OCI-M1 (cell line): ENCODE measurements at regions not wholly inside any gene's neighbourhood (a gene's known extent, or its start where the extent isn't known, plus 50 kb on each side); places are given as distances from the start of the nearest gene placed in this dataset.

Source experiments
- DNase-seq: peaks from one replicate; lab custom pipeline; 2025; lab: John Stamatoyannopoulos, UW

GRCh38 chr1:72830606-72831390, 548.5 kb upstream of the NEGR1 start:
- no peak for DNase-seq

DNA sequence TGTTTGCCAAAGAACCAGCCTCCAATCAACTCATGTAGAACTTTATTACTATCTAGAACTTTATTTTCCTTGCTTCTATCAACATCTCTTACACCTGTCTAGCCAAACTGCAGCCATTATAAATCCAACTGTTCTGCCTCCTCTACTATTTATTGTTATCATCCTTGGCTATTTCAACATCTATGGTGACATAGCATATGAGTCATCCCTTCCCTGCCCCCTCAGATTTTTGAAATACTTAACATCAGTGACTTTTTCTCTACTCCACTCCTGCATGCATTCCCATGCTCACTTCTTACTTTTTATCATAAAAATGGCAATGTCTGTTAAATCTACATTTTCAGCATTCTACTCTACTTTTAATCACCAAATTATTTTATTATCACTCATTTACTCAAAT, 544.9 kb upstream of the NEGR1 start:
- DNase-seq: peak; percentile 79

DNA sequence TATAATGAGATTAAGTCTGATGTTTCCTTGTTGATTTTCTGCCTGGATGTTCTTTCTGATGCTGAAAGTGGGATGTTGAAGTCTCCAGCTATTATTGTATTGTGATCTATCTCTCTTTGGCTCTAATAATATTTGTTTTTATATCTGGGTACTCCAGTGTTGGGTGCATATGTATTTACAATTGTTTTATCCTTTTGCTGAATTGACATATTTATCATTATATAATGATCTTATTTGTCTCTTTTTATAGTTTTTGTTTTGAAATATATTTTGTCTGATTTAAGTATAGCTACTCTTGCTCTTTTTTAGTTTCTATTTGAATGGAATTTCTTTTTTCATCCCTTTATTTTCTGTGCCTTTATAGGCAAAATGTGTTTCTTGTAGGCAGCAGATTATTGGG, 522.2 kb upstream of the NEGR1 start:
- no peak for DNase-seq

GRCh38 chr1:72781038-72781437, 498.7 kb upstream of the NEGR1 start:
- DNase-seq: no peak

DNA sequence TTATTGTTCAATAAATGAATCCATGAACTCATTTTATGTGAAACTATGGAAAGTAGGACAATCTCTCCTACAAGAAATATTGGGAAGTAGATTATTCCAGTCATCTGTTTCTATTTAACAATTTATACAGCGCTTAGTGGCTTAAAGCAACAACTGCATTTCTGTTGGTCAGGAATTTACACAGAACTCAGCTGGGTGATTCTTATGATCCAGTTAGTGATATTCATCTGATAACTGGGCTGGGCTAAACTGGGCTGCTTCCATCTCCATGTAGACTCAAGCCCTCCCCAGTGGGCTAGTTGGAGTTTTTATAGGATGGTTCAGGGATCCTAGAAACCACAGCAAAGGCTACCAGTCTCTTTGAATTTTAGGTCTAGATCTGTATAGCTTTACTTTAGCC, 497.9 kb upstream of the NEGR1 start:
- no peak for DNase-seq

- no peak for DNase-seq
Measured at GRCh38 chr1:72777918-72778317, 495.6 kb upstream of the NEGR1 start.

- DNase-seq: peak; percentile 33
Measured at GRCh38 chr1:72763481-72763880, 481.1 kb upstream of the NEGR1 start.

GRCh38 chr1:72759486-72759885, 477.1 kb upstream of the NEGR1 start:
- DNase-seq: no peak

GRCh38 chr1:72757843-72758242, 475.5 kb upstream of the NEGR1 start:
- DNase-seq: no peak

DNA sequence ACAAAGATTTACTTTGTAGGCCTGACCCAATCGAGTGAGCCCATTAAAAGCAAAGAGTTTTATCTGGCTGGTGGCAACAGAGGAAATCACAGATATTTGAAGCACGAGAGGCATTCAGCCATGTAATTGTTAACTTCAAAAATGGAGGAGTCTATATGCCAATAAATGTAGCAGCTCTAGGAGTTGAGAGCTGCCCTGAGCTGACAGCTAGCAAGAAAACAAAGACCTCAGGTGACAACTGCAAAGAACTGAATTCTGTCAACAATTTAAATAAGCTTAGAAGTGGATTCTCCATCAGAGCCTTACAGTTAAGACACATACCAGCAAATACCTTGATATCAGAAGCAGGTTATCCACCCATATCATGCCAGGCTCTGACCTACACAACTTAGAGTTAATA, 463.1 kb upstream of the NEGR1 start:
- no peak for DNase-seq

DNA sequence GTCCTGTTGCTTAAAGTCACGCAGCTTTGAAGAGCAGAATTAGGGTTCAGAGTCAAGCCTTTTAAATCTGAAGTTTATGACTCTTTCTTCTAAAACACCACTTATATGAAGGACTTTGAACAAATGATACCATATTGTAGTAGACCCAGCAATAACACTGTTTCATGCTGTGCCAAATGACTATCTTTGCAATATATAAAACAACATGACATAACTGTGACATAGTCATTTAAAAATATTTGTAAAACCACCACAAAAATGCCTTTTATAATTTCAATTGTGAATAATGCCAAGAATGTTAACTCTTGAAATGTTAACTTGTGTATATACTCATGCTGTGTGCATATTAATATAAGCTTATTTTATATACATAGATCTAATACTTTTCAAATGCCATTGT, 452.1 kb upstream of the NEGR1 start:
- DNase-seq: no peak

- peak; percentile 7 for DNase-seq
Measured at GRCh38 chr1:72724951-72725861, 442.9 kb upstream of the NEGR1 start.

DNA sequence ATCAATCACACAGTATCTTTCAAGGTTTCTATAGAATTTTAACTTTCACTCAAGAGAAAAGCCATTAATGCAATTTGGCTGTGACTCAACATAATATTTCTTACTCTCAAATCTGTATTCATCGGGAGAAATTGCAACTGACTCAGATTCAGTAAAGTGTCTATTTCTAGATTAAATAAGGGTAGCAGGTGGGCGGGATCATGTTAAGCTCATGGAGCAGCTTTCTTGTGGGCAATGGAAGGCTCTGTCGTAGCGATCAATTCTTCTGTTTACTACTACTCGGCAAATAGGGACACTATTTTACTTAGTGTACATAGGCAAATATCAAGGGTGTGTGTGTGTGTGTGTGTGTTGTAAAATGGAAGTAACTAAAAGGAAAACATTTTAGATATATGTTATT, 423.6 kb upstream of the NEGR1 start:
- DNase-seq: no peak

DNA sequence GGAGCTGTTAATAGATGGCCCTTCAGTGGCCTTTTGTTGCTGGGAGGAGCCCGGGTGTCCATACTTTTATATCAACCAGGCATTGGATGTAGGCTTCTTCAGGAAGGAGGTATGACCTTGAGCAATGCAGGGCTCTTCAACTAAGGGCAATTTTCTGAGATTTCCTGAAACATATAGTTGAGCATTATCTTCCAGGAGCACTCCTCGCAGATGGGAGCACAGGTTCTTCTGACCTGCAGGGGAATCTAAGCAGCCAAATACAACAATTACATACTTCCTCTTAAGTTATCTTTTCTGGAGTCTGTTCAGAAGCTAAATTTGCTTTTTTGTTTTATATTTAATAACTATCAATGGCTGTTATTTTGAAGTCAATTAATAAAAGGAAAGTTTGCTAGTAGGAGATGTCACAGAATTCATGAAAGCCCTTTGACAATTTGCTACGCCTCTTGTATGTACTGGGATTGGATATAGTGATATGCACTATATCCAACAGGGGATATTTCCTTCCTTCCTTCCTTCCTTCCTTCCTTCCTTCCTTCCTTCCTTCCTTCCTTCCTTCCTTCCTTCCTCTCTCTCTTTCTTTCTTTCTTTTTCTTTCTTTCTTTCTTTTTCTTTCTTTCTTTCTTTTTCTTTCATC, 422.6 kb upstream of the NEGR1 start:
- DNase-seq: no peak

GRCh38 chr1:72697410-72697809, 415.1 kb upstream of the NEGR1 start:
- no peak for DNase-seq

DNA sequence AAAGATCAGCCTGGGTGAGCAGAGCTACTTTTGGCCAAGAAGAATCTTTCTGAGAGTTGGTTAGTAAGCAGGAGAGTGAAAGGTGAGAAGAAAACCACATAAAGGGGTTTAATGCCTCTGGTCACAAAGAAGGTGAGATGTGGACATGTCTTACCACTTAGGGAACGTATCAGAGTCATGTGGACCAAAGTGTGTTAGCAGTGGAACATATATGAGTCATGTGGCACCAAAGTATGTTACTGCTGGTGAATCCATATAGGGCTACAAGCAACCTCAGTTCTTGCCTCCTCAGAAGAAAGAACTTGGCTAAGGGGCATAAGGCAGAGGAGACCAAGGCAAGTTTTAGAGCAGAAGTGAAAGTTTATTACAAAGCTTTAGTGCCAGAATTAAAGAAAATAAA, 411.6 kb upstream of the NEGR1 start:
- no peak for DNase-seq

DNA sequence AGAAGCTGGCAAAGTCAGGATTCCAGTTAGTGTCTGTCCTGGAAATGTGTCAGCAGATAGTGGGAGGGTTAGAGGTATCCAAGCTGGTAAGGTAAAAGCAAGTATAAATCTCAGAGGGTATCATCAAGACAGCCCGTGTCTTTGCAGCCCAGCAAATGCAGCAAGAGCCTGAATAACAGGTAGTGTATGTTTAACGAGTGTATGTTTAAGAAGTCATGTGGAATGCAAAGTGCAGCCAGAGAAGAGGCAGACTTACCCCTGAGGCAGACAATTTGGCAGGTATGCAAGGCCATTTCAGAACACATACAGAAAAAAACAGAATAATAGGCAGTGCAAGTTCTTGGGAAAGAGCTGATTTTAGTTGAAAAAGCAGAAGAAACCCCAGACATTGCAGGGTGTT, 411.0 kb upstream of the NEGR1 start:
- DNase-seq: no peak

GRCh38 chr1:72690871-72691270, 408.5 kb upstream of the NEGR1 start:
- peak; percentile 17 for DNase-seq

GRCh38 chr1:72678683-72679082, 396.3 kb upstream of the NEGR1 start:
- DNase-seq: no peak

- DNase-seq: no peak
Measured at GRCh38 chr1:72670902-72671301, 388.6 kb upstream of the NEGR1 start.

- DNase-seq: no peak
Measured at GRCh38 chr1:72662918-72663317, 380.6 kb upstream of the NEGR1 start.

DNA sequence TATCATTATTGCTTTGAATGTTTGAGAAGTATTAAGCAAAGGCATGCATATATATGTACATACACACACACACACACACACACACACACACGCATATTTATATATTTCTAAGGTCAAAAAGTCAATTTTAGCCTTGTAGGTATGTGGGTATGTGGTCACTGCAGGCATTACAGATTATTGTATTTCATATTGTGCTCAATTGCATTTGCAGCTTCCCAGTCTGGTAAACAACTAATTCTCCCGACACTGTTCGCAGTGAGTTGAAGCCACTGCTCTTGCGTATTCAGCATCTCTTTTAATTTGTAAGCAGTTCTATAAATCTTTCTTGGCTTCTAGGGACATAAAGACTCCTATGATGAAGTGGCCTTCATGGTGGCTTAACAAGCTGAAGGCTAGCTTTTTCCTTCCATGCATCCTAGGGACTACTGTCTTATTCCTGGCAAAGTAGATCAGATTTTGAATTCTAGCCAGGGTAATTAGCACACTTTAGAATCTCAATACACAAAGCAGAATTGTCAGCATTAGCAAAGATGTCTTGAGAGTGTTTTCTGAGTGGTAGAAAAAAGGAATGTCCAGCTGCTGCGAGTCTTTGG, 368.6 kb upstream of the NEGR1 start:
- no peak for DNase-seq
